HUES48 (cell line): ENCODE measurements at regions not wholly inside any gene's neighbourhood (a gene's known extent, or its start where the extent isn't known, plus 50 kb on each side); places are given as distances from the start of the nearest gene placed in this dataset.

Source experiments
- H3K27ac ChIP-seq: one replicate; pipeline ENCODE4 v1.7.0; 2013; ENCODE audit warnings: low read depth, low read length, inconsistent platforms
- H3K27me3 ChIP-seq: 2 replicates; pipeline ENCODE4 v1.6.1; 2013; ENCODE audit warnings: mild to moderate bottlenecking, low read length; ENCODE audit not compliant: control insufficient read depth, insufficient read depth
- H3K36me3 ChIP-seq: 2 replicates; pipeline ENCODE4 v1.6.1; 2013; ENCODE audit warnings: low read length; ENCODE audit not compliant: control insufficient read depth, insufficient read depth
- H3K4me1 ChIP-seq: 2 replicates; pipeline ENCODE4 v1.6.1; 2013; ENCODE audit warnings: mild to moderate bottlenecking, low read length; ENCODE audit not compliant: control insufficient read depth, insufficient read depth
- H3K4me3 ChIP-seq: 2 replicates; pipeline ENCODE4 v1.5.1; 2013; ENCODE audit warnings: mild to moderate bottlenecking, low read depth, low read length
- H3K9ac ChIP-seq: 2 replicates; pipeline ENCODE4 v1.6.1; 2013; ENCODE audit warnings: mild to moderate bottlenecking, low read depth, low read length, moderate library complexity
- H3K9me3 ChIP-seq: 2 replicates; pipeline ENCODE4 v1.6.1; 2013; ENCODE audit warnings: low read length; ENCODE audit not compliant: control insufficient read depth, insufficient read depth

GRCh38 chr12:74431801-74432200 lies 105.8 kb upstream of the ATXN7L3B start:
- Histone ChIP-seq H3K27me3 (no peaks in the 10 kb centered on the region), H3K4me1 (no peaks in the 10 kb centered on the region), H3K36me3 (no peaks in the 10 kb centered on the region), H3K9me3 (no peaks in the 10 kb centered on the region), H3K4me3 (no peak overlapping the region), H3K9ac (no peak overlapping the region), H3K27ac (no peak overlapping the region)

- no peak overlapping the region for H3K9ac ChIP-seq
- H3K36me3 ChIP-seq: no peaks in the 10 kb centered on the region
- no peaks in the 10 kb centered on the region for H3K9me3 ChIP-seq
- no peak overlapping the region for H3K4me3 ChIP-seq
- H3K27me3 ChIP-seq: no peaks in the 10 kb centered on the region
- H3K27ac ChIP-seq: no peak overlapping the region
- H3K4me1 ChIP-seq: peaks cover 4% of the 10 kb centered on the region; the same call in 1 of the 2 replicates
These were observed 97.2 kb upstream of the ATXN7L3B start for GRCh38 chr12:74440469-74440868.

- Histone ChIP-seq H3K27ac (no peak overlapping the region), H3K4me3 (no peak overlapping the region), H3K36me3 (no peaks in the 10 kb centered on the region), H3K9ac (no peak overlapping the region), H3K4me1 (peaks cover 4% of the 10 kb centered on the region; the same call in 1 of the 2 replicates), H3K27me3 (no peaks in the 10 kb centered on the region), H3K9me3 (no peaks in the 10 kb centered on the region)
These were observed 95.8 kb upstream of the ATXN7L3B start for GRCh38 chr12:74441872-74442271.

- no peaks in the 10 kb centered on the region for H3K27me3 ChIP-seq
- no peak overlapping the region for H3K4me3 ChIP-seq
- H3K36me3 ChIP-seq: no peaks in the 10 kb centered on the region
- no peak overlapping the region for H3K9ac ChIP-seq
- H3K9me3 ChIP-seq: no peaks in the 10 kb centered on the region
- H3K4me1 ChIP-seq: peaks cover 4% of the 10 kb centered on the region; the same call in 1 of the 2 replicates
- H3K27ac ChIP-seq: no peak overlapping the region
These were observed 91.2 kb upstream of the ATXN7L3B start for GRCh38 chr12:74446466-74446865.

GRCh38 chr12:74449872-74450271 lies 87.8 kb upstream of the ATXN7L3B start:
- H3K4me3 ChIP-seq: no peak overlapping the region
- H3K9me3 ChIP-seq: no peaks in the 10 kb centered on the region
- no peak overlapping the region for H3K27ac ChIP-seq
- no peaks in the 10 kb centered on the region for H3K27me3 ChIP-seq
- no peaks in the 10 kb centered on the region for H3K36me3 ChIP-seq
- no peak overlapping the region for H3K9ac ChIP-seq
- H3K4me1 ChIP-seq: no peaks in the 10 kb centered on the region

GRCh38 chr12:74454109-74454508 lies 83.5 kb upstream of the ATXN7L3B start:
- Histone ChIP-seq H3K4me3 (no peak overlapping the region), H3K27me3 (no peaks in the 10 kb centered on the region), H3K36me3 (no peaks in the 10 kb centered on the region), H3K27ac (no peak overlapping the region), H3K9ac (no peak overlapping the region), H3K9me3 (no peaks in the 10 kb centered on the region), H3K4me1 (no peaks in the 10 kb centered on the region)

GRCh38 chr12:74455429-74455828 lies 82.2 kb upstream of the ATXN7L3B start:
- Histone ChIP-seq H3K9me3 (no peaks in the 10 kb centered on the region), H3K27me3 (no peaks in the 10 kb centered on the region), H3K4me1 (no peaks in the 10 kb centered on the region), H3K4me3 (no peak overlapping the region), H3K36me3 (no peaks in the 10 kb centered on the region), H3K9ac (no peak overlapping the region), H3K27ac (no peak overlapping the region)

GRCh38 chr12:74456431-74456830 lies 81.2 kb upstream of the ATXN7L3B start:
- H3K9ac ChIP-seq: no peak overlapping the region
- no peak overlapping the region for H3K27ac ChIP-seq
- no peaks in the 10 kb centered on the region for H3K9me3 ChIP-seq
- no peaks in the 10 kb centered on the region for H3K36me3 ChIP-seq
- no peaks in the 10 kb centered on the region for H3K27me3 ChIP-seq
- H3K4me1 ChIP-seq: no peaks in the 10 kb centered on the region
- no peak overlapping the region for H3K4me3 ChIP-seq

- H3K27me3 ChIP-seq: no peaks in the 10 kb centered on the region
- no peak overlapping the region for H3K4me3 ChIP-seq
- H3K9ac ChIP-seq: no peak overlapping the region
- H3K36me3 ChIP-seq: no peaks in the 10 kb centered on the region
- no peaks in the 10 kb centered on the region for H3K9me3 ChIP-seq
- H3K27ac ChIP-seq: no peak overlapping the region
- H3K4me1 ChIP-seq: no peaks in the 10 kb centered on the region
These were observed 69.2 kb upstream of the ATXN7L3B start for GRCh38 chr12:74468401-74468800.

GRCh38 chr12:74476234-74476633 lies 61.4 kb upstream of the ATXN7L3B start:
- no peak overlapping the region for H3K9ac ChIP-seq
- H3K27me3 ChIP-seq: no peaks in the 10 kb centered on the region
- no peak overlapping the region for H3K4me3 ChIP-seq

GRCh38 chr12:74481078-74481477 lies 56.6 kb upstream of the ATXN7L3B start:
- Histone ChIP-seq H3K9me3 (no peaks in the 10 kb centered on the region), H3K36me3 (no peaks in the 10 kb centered on the region), H3K4me1 (peaks cover 7% of the 10 kb centered on the region; the same call in 1 of the 2 replicates), H3K4me3 (no peak overlapping the region), H3K27ac (no peak overlapping the region), H3K9ac (no peak overlapping the region), H3K27me3 (no peaks in the 10 kb centered on the region)

More at GRCh38 chr12:74476234-74476633, 61.4 kb upstream of the ATXN7L3B start:
- Histone ChIP-seq H3K27ac (no peak overlapping the region), H3K36me3 (no peaks in the 10 kb centered on the region), H3K4me1 (no peaks in the 10 kb centered on the region), H3K9me3 (no peaks in the 10 kb centered on the region)

GRCh38 chr12:74482115-74482514 lies 55.5 kb upstream of the ATXN7L3B start:
- Histone ChIP-seq H3K9ac (no peak overlapping the region), H3K27me3 (no peaks in the 10 kb centered on the region), H3K4me3 (no peak overlapping the region), H3K9me3 (no peaks in the 10 kb centered on the region), H3K36me3 (no peaks in the 10 kb centered on the region), H3K4me1 (peaks cover 9% of the 10 kb centered on the region; the same call in 1 of the 2 replicates), H3K27ac (no peak overlapping the region)
